GM04504 (cell line): ENCODE measurements at regions not wholly inside any gene's neighbourhood (a gene's known extent, or its start where the extent isn't known, plus 50 kb on each side); places are given as distances from the start of the nearest gene placed in this dataset.
"Not testable (repeated sequence)": the region's sequence is repeated elsewhere in the genome, so short reads cannot be mapped to it uniquely, and the experiment has no call there.

Source experiments
- DNase-seq: peaks from one replicate; pipeline ENCODE4 v3.0.0-alpha.2; 2012; ENCODE audit warnings: low read depth

- DNase-seq = no peak
Observed at GRCh38 chr21:23607782-23608431, 1999.4 kb downstream of the MRPL39 start.

GRCh38 chr21:23601549-23601948 lies 2005.7 kb downstream of the MRPL39 start:
- DNase-seq = no peak

GRCh38 chr21:23593582-23593981 lies 2013.7 kb downstream of the MRPL39 start:
- no peak for DNase-seq

GRCh38 chr21:23585419-23585818 lies 2021.9 kb downstream of the MRPL39 start:
- no peak for DNase-seq

GRCh38 chr21:23579573-23579972 lies 2027.7 kb downstream of the MRPL39 start:
- no peak for DNase-seq

GRCh38 chr21:23578027-23578426 lies 2029.3 kb downstream of the MRPL39 start:
- no peak for DNase-seq

GRCh38 chr21:23574932-23575331 lies 2032.3 kb downstream of the MRPL39 start:
- no peak for DNase-seq

- not testable (repeated sequence) for DNase-seq
Observed at GRCh38 chr21:23548924-23549323, 2058.4 kb downstream of the MRPL39 start.

- DNase-seq = no peak
Observed at GRCh38 chr21:23543333-23543732, 2063.9 kb downstream of the MRPL39 start.

GRCh38 chr21:23542097-23542496 lies 2065.2 kb downstream of the MRPL39 start:
- no peak for DNase-seq

- DNase-seq = no peak
Observed at GRCh38 chr21:23541571-23541970, 2065.7 kb downstream of the MRPL39 start.

- DNase-seq = no peak
Observed at GRCh38 chr21:23534850-23535249, 2072.4 kb downstream of the MRPL39 start.

- no peak for DNase-seq
Observed at GRCh38 chr21:23531444-23531843, 2075.8 kb downstream of the MRPL39 start.

GRCh38 chr21:23524685-23525084 lies 2082.6 kb downstream of the MRPL39 start:
- DNase-seq = no peak

- DNase-seq = no peak
Observed at GRCh38 chr21:23522751-23523150, 2084.5 kb downstream of the MRPL39 start.

- DNase-seq = no peak
Observed at GRCh38 chr21:23507501-23507900, 2099.8 kb downstream of the MRPL39 start.

- no peak for DNase-seq
Observed at GRCh38 chr21:23496729-23497128, 2110.6 kb downstream of the MRPL39 start.

GRCh38 chr21:23488245-23488644 lies 2119.0 kb downstream of the MRPL39 start:
- no peak for DNase-seq

- DNase-seq = no peak
Observed at GRCh38 chr21:23480591-23481270, 2126.6 kb downstream of the MRPL39 start.

GRCh38 chr21:23478381-23478780 lies 2128.9 kb downstream of the MRPL39 start:
- no peak for DNase-seq

- no peak for DNase-seq
Observed at GRCh38 chr21:23475281-23476219, 2131.7 kb downstream of the MRPL39 start.

GRCh38 chr21:23471877-23472276 lies 2135.4 kb downstream of the MRPL39 start:
- DNase-seq = no peak

- DNase-seq = no peak
Observed at GRCh38 chr21:23463365-23463764, 2143.9 kb downstream of the MRPL39 start.
